Bronchial epithelial cell (primary cell): ENCODE measurements at regions not wholly inside any gene's neighbourhood (a gene's known extent, or its start where the extent isn't known, plus 50 kb on each side); places are given as distances from the start of the nearest gene placed in this dataset.
A peak's percentile ranks its signal among the peaks of the same experiment; 100 is the strongest.

Experiments
- DNase-seq: peaks from one replicate; pipeline ENCODE4 v3.0.0-alpha.2; 2010; ENCODE audit warnings: low read depth
- FAIRE-seq: peaks from 2 replicates; lab custom pipeline; 2011; peaks lifted over from hg19 to GRCh38; lab: Jason Lieb, UNC
- H3K27me3 ChIP-seq: 2 replicates; pipeline ENCODE4 v1.5.1; 2011; ENCODE audit warnings: low read length; ENCODE audit not compliant: control insufficient read depth, insufficient read depth
- H3K36me3 ChIP-seq: 2 replicates; pipeline ENCODE4 v1.5.1; 2011; ENCODE audit warnings: low read length; ENCODE audit not compliant: control insufficient read depth, insufficient read depth
- H3K4me3 ChIP-seq: 2 replicates; pipeline ENCODE4 v1.5.1; 2011; ENCODE audit warnings: mild to moderate bottlenecking, low read depth, low read length, control low read depth
- TF ChIP-seq, protein P1 (sequence below): IDR thresholded peaks from 2 replicates; pipeline ENCODE4 v1.5.1; 2011; ENCODE audit warnings: mild to moderate bottlenecking, moderate library complexity, low read length, control low read depth, inconsistent platforms; ENCODE audit not compliant: insufficient read depth, severe bottlenecking

- FAIRE-seq (no peak), DNase-seq (no peak)
- Histone ChIP-seq H3K36me3 (no peaks in the 10 kb centered on the region), H3K27me3 (peaks cover 1% of the 10 kb centered on the region), H3K4me3 (no peak overlapping the region)
- TF ChIP-seq, protein P1, sequence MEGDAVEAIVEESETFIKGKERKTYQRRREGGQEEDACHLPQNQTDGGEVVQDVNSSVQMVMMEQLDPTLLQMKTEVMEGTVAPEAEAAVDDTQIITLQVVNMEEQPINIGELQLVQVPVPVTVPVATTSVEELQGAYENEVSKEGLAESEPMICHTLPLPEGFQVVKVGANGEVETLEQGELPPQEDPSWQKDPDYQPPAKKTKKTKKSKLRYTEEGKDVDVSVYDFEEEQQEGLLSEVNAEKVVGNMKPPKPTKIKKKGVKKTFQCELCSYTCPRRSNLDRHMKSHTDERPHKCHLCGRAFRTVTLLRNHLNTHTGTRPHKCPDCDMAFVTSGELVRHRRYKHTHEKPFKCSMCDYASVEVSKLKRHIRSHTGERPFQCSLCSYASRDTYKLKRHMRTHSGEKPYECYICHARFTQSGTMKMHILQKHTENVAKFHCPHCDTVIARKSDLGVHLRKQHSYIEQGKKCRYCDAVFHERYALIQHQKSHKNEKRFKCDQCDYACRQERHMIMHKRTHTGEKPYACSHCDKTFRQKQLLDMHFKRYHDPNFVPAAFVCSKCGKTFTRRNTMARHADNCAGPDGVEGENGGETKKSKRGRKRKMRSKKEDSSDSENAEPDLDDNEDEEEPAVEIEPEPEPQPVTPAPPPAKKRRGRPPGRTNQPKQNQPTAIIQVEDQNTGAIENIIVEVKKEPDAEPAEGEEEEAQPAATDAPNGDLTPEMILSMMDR, result no peak
Measured at GRCh38 chr1:11397151-11397901, 81.6 kb upstream of the DISP3 start.

DNA sequence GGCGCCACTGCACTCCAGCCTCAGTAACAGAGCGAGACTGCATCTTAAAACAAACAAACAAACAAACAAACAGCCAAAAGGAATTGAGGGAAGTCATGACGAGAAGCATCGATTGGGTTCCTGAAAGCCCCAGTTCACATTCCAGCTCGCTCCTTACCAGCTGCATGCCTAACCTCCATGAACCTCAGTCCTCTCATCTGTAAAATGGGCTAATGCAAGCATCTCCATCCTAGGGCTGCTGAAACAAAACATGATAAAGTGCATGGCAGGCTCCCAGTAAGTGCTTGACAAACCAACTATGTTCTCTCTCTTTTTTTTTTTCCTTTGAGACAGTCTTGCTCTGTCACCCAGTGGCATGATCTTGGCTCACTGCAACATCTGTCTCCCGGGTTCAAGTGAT, 79.7 kb upstream of the DISP3 start:
- TF ChIP-seq, protein P1, result no peak
- Histone ChIP-seq H3K36me3 (no peaks in the 10 kb centered on the region), H3K27me3 (peaks cover 1% of the 10 kb centered on the region), H3K4me3 (no peak overlapping the region)
- FAIRE-seq (no peak), DNase-seq (no peak)

- Histone ChIP-seq H3K27me3 (peaks cover 1% of the 10 kb centered on the region), H3K36me3 (no peaks in the 10 kb centered on the region), H3K4me3 (no peak overlapping the region)
- FAIRE-seq (no peak), DNase-seq (no peak)
- TF ChIP-seq, protein P1, result no peak
Measured at GRCh38 chr1:11400155-11400554, 78.8 kb upstream of the DISP3 start.

- TF ChIP-seq, protein P1, result no peak
- H3K36me3 ChIP-seq, result no peaks in the 10 kb centered on the region
- DNase-seq (peak; percentile 21), FAIRE-seq (no peak)
- H3K27me3 ChIP-seq, result peaks cover 1% of the 10 kb centered on the region
- no peak overlapping the region for H3K4me3 ChIP-seq
Measured at GRCh38 chr1:11400567-11400966, 78.4 kb upstream of the DISP3 start.

- TF ChIP-seq, protein P1, result no peak
- Histone ChIP-seq H3K4me3 (no peak overlapping the region), H3K36me3 (no peaks in the 10 kb centered on the region), H3K27me3 (no peaks in the 10 kb centered on the region)
- DNase-seq (no peak), FAIRE-seq (no peak)
Measured at GRCh38 chr1:11406845-11407244, 72.1 kb upstream of the DISP3 start.
